Panc1 (cell line): ENCODE measurements at regions not wholly inside any gene's neighbourhood (a gene's known extent, or its start where the extent isn't known, plus 50 kb on each side); places are given as distances from the start of the nearest gene placed in this dataset.

Source experiments
- ATAC-seq: fragments of 200-7000 bp; cut with Tn5 transposase; 2 replicates; pipeline ENCODE4 v1.9.1; 2020; ENCODE audit warnings: mild to moderate bottlenecking, moderate library complexity
- BruUV-seq: library from RNA; stranded (reverse); fragments of 400-500 nt; replicated peaks from 2 replicates; lab custom pipeline; 2021; lab: Mats Ljungman, UMichigan
- CTCF ChIA-PET: fragments of 300-600 bp; sonication (Branson Sonifier 250); formaldehyde crosslinking; loops from one replicate; lab custom pipeline; 2022; ENCODE audit warnings: antibody characterized with exemption; lab: Charles Lee
- POLR2A ChIA-PET: fragments of 300-600 bp; sonication (Branson Sonifier 250); formaldehyde crosslinking; loops from one replicate; lab custom pipeline; 2022; ENCODE audit warnings: antibody characterized with exemption; lab: Charles Lee
- DNase-seq: peaks from one replicate; pipeline ENCODE4 v3.0.0-alpha.2; 2010; ENCODE audit warnings: low read depth, low spot score
- H3K27ac ChIP-seq: 2 replicates; pipeline ENCODE4 v1.5.1; 2011; ENCODE audit warnings: mild to moderate bottlenecking, low read length, inconsistent platforms
- H3K27me3 ChIP-seq: fragments of 200-500 bp; sonication (Bioruptor generic); 2 replicates; pipeline ENCODE4 v1.6.0; 2014; ENCODE audit warnings: low read length, inconsistent platforms; ENCODE audit not compliant: control insufficient read depth, insufficient read depth
- H3K36me3 ChIP-seq: fragments of 200-500 bp; sonication (Bioruptor generic); 2 replicates; pipeline ENCODE4 v1.5.1; 2014; ENCODE audit warnings: inconsistent platforms, mild to moderate bottlenecking, low read length, moderate library complexity; ENCODE audit not compliant: control insufficient read depth, insufficient read depth
- H3K4me1 ChIP-seq: 2 replicates; pipeline ENCODE4 v1.5.1; 2011; ENCODE audit warnings: inconsistent platforms, mild to moderate bottlenecking, low read length, moderate library complexity; ENCODE audit not compliant: control insufficient read depth, insufficient read depth
- H3K4me3 ChIP-seq, 2 experiments: 2 replicates each; pipeline ENCODE4 v1.5.1; 2011 to 2012; ENCODE audit warnings: low read depth in 2 of 2, low read length in 2 of 2, mild to moderate bottlenecking in 2 of 2, inconsistent platforms in 1 of 2, moderate library complexity in 1 of 2
- H3K9me3 ChIP-seq: fragments of 200-500 bp; sonication (Bioruptor generic); 2 replicates; pipeline ENCODE4 v1.5.1; 2014; ENCODE audit warnings: low read depth, mild to moderate bottlenecking, inconsistent platforms, low read length, moderate library complexity; ENCODE audit not compliant: control insufficient read depth, insufficient read depth
- POLR2AphosphoS5 ChIP-seq: IDR thresholded peaks from 2 replicates; pipeline ENCODE4 v1.6.1; 2012; ENCODE audit warnings: mild to moderate bottlenecking, low read depth, low read length, moderate library complexity
- SIN3A ChIP-seq: IDR thresholded peaks from 2 replicates; pipeline ENCODE4 v1.6.1; 2012; ENCODE audit warnings: low read depth, mild to moderate bottlenecking, low read length, moderate library complexity, borderline replicate concordance; ENCODE audit not compliant: insufficient read depth
- TCF7L2 ChIP-seq: IDR thresholded peaks from 2 replicates; pipeline ENCODE4 v1.6.1; 2011; ENCODE audit warnings: mild to moderate bottlenecking, low read depth, low read length, inconsistent platforms
- in situ Hi-C: cut with HindIII; loops from 2 replicates; pipeline ENCODE4 v1.10.0; 2016; ENCODE audit warnings: low sequenced_read_pairs, low pct_unique_long_range_greater_than_20kb
- intact Hi-C: fragments of 100-400 bp; cut with micrococcal nuclease; formaldehyde crosslinking; loops from one replicate; pipeline ENCODE4 v1.10.0; 2022; ENCODE audit not compliant: unreplicated experiment
- TF ChIP-seq, protein P1 (sequence below): fragments of 450-650 bp; IDR thresholded peaks from 2 replicates; pipeline ENCODE4 v1.5.1; 2017; ENCODE audit warnings: mild to moderate bottlenecking
- TF ChIP-seq, protein P2 (sequence below), 2 experiments: IDR thresholded peaks; 2 replicates each; pipeline ENCODE4 v1.6.1; 2011 to 2012; ENCODE audit warnings: low read depth in 2 of 2, control low read depth in 1 of 2, low read length in 1 of 2, mild to moderate bottlenecking in 1 of 2, moderate library complexity in 1 of 2; ENCODE audit not compliant: insufficient read depth in 1 of 2

DNA sequence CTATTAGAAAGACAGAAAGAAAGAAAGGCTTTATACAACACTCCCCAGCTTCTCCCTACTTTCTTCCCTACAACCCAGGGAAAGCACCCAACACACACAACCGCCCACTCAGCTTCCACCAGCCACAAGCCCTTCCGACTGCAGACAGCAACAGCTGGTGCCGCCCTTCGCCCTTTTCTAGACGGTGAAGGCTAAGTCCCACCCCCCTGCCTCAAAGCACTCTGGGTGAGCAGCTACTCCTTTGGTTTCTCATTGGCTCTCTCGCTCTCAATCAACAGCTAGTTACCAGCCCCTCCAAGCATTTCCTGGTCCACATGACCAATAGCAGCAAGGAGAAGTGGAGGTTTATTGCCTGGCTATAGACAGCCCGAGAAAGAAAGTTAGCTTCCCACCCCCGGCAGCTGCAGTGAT is 230.1 kb upstream of the MOCS1 start:
- CTCF ChIA-PET = no interaction called here
- H3K4me1 ChIP-seq = no peaks in the 10 kb centered on the region
- POLR2A ChIA-PET = no interaction called here
- H3K27ac ChIP-seq = no peak overlapping the region
- peak overlapping the region in 1 of 2 experiments; percentile 24; a peak in 2 of 4 replicates for H3K4me3 ChIP-seq
- TF ChIP-seq, protein P1, sequence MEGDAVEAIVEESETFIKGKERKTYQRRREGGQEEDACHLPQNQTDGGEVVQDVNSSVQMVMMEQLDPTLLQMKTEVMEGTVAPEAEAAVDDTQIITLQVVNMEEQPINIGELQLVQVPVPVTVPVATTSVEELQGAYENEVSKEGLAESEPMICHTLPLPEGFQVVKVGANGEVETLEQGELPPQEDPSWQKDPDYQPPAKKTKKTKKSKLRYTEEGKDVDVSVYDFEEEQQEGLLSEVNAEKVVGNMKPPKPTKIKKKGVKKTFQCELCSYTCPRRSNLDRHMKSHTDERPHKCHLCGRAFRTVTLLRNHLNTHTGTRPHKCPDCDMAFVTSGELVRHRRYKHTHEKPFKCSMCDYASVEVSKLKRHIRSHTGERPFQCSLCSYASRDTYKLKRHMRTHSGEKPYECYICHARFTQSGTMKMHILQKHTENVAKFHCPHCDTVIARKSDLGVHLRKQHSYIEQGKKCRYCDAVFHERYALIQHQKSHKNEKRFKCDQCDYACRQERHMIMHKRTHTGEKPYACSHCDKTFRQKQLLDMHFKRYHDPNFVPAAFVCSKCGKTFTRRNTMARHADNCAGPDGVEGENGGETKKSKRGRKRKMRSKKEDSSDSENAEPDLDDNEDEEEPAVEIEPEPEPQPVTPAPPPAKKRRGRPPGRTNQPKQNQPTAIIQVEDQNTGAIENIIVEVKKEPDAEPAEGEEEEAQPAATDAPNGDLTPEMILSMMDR = no peak
- no peak for TF ChIP-seq SIN3A
- no peak for TF ChIP-seq POLR2AphosphoS5
- TF ChIP-seq, protein P2, sequence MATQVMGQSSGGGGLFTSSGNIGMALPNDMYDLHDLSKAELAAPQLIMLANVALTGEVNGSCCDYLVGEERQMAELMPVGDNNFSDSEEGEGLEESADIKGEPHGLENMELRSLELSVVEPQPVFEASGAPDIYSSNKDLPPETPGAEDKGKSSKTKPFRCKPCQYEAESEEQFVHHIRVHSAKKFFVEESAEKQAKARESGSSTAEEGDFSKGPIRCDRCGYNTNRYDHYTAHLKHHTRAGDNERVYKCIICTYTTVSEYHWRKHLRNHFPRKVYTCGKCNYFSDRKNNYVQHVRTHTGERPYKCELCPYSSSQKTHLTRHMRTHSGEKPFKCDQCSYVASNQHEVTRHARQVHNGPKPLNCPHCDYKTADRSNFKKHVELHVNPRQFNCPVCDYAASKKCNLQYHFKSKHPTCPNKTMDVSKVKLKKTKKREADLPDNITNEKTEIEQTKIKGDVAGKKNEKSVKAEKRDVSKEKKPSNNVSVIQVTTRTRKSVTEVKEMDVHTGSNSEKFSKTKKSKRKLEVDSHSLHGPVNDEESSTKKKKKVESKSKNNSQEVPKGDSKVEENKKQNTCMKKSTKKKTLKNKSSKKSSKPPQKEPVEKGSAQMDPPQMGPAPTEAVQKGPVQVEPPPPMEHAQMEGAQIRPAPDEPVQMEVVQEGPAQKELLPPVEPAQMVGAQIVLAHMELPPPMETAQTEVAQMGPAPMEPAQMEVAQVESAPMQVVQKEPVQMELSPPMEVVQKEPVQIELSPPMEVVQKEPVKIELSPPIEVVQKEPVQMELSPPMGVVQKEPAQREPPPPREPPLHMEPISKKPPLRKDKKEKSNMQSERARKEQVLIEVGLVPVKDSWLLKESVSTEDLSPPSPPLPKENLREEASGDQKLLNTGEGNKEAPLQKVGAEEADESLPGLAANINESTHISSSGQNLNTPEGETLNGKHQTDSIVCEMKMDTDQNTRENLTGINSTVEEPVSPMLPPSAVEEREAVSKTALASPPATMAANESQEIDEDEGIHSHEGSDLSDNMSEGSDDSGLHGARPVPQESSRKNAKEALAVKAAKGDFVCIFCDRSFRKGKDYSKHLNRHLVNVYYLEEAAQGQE (IDR thresholded peaks at IDR 0.05; ENCODE audit: insufficient read depth in 1 of 2, low read depth in 2 of 2, low read length in 1 of 2) = no peak
- no peak for TF ChIP-seq TCF7L2
- H3K36me3 ChIP-seq = no peaks in the 10 kb centered on the region
- ATAC-seq = no peak
- in situ Hi-C loops = no loop called here
- no TSS peak for BruUV-seq
- intact Hi-C loops = no loop called here
- no peaks in the 10 kb centered on the region for H3K9me3 ChIP-seq
- no peak for DNase-seq
- no peaks in the 10 kb centered on the region for H3K27me3 ChIP-seq

DNA sequence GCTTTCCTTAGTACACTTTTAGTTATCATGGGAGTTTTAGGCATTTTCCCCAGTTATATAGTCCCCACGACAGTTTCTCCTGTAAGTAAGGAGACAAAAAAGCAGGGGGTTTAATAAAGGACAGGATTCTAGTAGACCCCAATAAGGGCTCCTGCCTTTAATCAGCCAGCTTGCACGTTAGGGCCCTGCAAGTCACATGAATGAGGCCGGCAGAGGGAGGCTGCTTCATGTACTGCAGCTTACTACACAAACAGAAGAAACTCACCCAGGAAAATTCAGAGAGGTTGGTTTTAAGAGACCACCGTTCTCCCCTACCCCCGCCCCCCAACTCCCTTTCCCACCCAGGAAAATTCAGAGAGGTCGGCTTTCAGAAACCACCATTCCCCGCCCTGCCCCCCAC is 229.7 kb upstream of the MOCS1 start:
- POLR2A ChIA-PET = no interaction called here
- TF ChIP-seq, protein P2 (IDR thresholded peaks at IDR 0.05; ENCODE audit: insufficient read depth in 1 of 2, low read depth in 2 of 2, low read length in 1 of 2) = no peak
- DNase-seq (no peak), ATAC-seq (no peak)
- H3K4me3 ChIP-seq = no peak overlapping the region
- in situ Hi-C loops (no loop called here), intact Hi-C loops (no loop called here)
- H3K4me1 ChIP-seq = no peaks in the 10 kb centered on the region
- CTCF ChIA-PET = interaction anchor here (0.5 kb wide), 1 partner anchor 360 kb away, joined by 4 read pairs; no protein-coding TSS in a partner anchor
- no peaks in the 10 kb centered on the region for H3K9me3 ChIP-seq
- no peak overlapping the region for H3K27ac ChIP-seq
- BruUV-seq = no TSS peak
- no peaks in the 10 kb centered on the region for H3K36me3 ChIP-seq
- H3K27me3 ChIP-seq = no peaks in the 10 kb centered on the region
